GM12891 (cell line): ENCODE measurements at regions not wholly inside any gene's neighbourhood (a gene's known extent, or its start where the extent isn't known, plus 50 kb on each side); places are given as distances from the start of the nearest gene placed in this dataset.

Experiments used
- POLR2A ChIP-seq: IDR thresholded peaks from 2 replicates; pipeline ENCODE4 v1.6.1; 2011; ENCODE audit warnings: low read depth, low read length, control low read depth
- POLR2AphosphoS5 ChIP-seq: IDR thresholded peaks from 2 replicates; pipeline ENCODE4 v1.6.1; 2011; ENCODE audit warnings: low read depth, low read length, control low read depth
- SPI1 ChIP-seq: IDR thresholded peaks from 2 replicates; pipeline ENCODE4 v1.6.1; 2011; ENCODE audit warnings: low read depth, low read length, control low read depth
- TAF1 ChIP-seq: IDR thresholded peaks from 2 replicates; pipeline ENCODE4 v1.6.1; 2011; ENCODE audit warnings: low read depth, low read length, control low read depth

GRCh38 chr6:75029333-75029732, 176.5 kb downstream of the COL12A1 start:
- TF ChIP-seq POLR2A (no peak), SPI1 (no peak), POLR2AphosphoS5 (no peak), TAF1 (no peak)
